H1 (cell line): ENCODE measurements at regions not wholly inside any gene's neighbourhood (a gene's known extent, or its start where the extent isn't known, plus 50 kb on each side); places are given as distances from the start of the nearest gene placed in this dataset.

ENCODE experiments used
- CHD7 ChIP-seq: fragments of 300-600 bp; sonication (generic); IDR thresholded peaks from 2 replicates; pipeline ENCODE4 v1.7.1; 2012; ENCODE audit warnings: low read length, moderate library complexity, mild to moderate bottlenecking, inconsistent platforms; ENCODE audit not compliant: insufficient replicate concordance
- RBBP5 ChIP-seq: IDR thresholded peaks from 2 replicates; pipeline ENCODE4 v1.7.1; 2012; ENCODE audit warnings: low read depth, mild to moderate bottlenecking, inconsistent platforms, low read length, moderate library complexity, borderline replicate concordance
- RFX5 ChIP-seq: IDR thresholded peaks from 2 replicates; pipeline ENCODE4 v1.6.1; 2011; ENCODE audit warnings: low read depth, low read length, improper control_type of control experiment, borderline replicate concordance
- SP1 ChIP-seq: IDR thresholded peaks from 2 replicates; pipeline ENCODE4 v1.6.1; 2011; ENCODE audit warnings: low read depth, low read length

- no peak for TF ChIP-seq CHD7
- no peak for TF ChIP-seq SP1
- no peak for TF ChIP-seq RFX5
- TF ChIP-seq RBBP5: no peak
Measured at GRCh38 chr14:42931308-42931707, 1324.6 kb downstream of the LRFN5 start (continued).
